HG02678 (cell line): ENCODE measurements at regions not wholly inside any gene's neighbourhood (a gene's known extent, or its start where the extent isn't known, plus 50 kb on each side); places are given as distances from the start of the nearest gene placed in this dataset.
A peak's percentile ranks its signal among the peaks of the same experiment; 100 is the strongest.

Experiments
- ATAC-seq: cut with Tn5 transposase; IDR thresholded peaks from one replicate; pipeline ENCODE4 v1.9.1; 2021; ENCODE audit warnings: mild to moderate bottlenecking, moderate library complexity; ENCODE audit not compliant: unreplicated experiment

DNA sequence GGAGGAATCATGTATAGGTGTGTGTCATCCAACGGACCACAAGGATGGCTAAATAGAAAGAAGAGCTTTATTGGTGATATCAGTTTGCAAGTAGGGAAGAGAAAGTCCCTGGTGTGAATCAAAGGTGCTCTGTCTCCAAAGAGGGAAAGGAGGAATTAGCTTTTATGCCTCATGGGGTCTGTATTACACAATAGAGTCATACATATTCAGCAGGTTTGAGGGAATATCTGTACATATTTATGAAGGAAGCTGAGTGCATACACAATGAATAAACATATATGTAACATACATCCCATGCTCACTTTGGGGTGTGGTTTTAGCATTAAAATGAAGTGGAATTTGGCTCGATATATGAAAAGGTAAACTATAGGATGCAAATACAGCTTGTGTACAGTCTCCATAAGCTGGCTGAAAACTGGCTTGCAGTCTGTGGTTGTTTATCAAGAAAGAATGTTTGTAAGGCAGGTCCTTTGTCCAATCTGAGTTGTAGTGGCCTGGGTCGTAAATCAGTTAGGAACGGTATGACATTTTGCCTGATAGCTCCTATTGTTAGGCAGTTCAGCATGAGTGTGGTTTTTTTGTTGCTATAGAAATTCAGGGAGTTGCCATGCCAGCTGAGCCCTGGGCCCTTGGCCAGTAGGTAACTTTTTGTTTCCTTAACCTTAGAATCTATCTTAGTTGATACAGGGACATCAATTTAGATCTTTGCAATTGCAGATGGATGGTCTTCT lies 198.0 kb upstream of the ZP4 start:
- no peak for ATAC-seq

DNA sequence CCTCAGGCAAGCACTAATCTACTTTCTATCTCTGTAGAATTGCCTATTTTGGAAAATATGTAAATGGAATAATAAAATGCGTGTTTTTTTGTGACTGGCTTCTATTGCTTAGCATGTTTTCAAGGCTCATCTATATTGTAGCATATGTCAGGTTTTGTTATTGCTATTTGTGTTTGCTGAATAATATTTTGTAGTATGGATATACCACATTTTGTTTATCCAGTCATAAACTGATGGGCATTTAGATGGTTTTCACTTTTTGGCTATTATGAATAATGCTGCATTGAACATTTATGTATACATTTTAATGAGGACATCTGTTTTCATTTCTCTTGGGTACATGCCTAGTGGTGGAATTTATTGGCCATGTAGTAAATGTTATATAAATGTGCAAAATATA lies 183.3 kb upstream of the ZP4 start:
- no peak for ATAC-seq

DNA sequence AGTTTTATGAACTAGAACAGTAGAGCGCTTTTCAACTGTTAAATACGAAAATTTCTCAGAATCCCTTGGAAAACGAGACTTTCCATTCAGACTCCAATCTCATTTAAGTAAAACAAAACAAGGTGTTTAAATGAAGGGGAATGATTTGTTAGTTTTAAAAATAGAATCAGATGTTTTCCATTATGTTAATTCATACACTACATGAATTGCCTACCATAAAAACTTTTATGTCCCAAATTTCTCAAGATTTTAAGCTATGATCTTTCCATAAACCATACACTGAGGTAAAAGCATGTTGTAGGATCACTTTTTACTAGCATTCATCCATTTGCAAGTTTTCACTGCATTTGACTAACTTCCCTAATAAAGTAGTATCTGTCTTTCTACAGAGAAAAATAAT lies 180.3 kb upstream of the ZP4 start:
- no peak for ATAC-seq

DNA sequence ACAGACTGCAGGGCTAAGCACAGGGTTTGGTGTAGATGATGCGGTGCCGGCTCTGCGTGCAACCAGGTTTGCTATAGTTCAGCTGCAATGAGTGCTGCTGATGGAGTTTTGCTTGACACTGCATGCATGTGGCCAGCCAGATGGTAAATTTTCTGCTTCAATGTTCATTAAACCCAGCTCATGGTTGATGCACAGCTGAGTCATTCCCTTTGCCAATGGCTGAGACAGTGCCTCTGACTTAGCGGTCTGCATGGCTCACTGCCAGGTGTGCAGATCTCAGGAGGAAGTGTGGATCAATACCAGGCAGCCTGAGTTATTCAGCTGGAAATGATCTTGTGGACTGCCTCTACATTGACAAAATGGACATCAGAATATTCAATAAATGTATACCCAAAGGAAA lies 172.7 kb upstream of the ZP4 start:
- ATAC-seq, result peak; percentile 48

DNA sequence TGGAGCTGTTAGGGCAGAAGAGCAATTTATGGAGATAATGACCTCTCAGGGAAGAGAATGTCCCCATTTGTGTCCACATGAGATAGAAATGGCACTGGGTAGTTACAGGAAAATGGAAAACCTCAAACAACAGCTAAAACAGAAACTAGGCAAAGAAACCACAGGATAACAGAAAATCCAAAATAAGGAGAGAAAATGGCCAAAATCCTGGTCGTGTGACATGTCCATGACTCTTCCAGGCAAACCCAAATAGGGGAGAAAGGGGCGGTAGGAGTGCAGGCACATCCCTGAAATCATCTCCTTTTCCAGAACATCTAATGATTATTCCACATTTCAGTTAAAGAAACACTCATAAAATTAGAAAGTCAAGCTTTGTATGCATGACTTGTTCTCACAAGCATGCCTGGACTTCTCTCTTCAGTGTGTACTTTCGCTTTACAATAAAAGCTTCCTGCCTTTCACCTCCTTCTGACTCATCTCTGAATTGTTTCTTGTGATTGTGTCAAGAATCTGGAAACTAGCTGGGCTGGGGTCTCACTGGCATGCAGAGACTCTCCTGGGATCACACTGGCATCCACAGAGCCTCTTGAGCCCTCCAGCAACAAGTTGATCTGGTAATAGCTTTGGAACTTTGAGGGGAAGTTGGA lies 171.4 kb upstream of the ZP4 start:
- peak; percentile 56 for ATAC-seq

DNA sequence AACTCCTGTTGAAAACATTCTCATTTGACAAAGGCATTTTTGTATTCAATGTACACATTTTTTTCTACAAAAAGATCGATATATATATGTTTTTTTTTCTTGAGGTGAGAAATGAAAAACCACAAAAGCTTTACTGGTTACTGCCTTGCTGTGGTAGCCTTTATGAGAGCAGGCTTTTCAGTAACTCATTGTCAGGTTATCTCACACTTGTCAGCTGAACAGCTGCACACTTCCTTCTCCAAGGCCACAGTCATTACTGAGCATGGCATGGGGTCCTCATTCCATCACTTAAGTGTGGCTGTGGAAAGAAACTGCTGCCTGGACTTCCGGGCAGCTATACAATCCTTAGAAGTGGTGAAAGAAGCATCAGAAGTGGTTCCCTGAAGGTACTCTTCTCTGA lies 169.3 kb upstream of the ZP4 start:
- peak; percentile 67 for ATAC-seq

DNA sequence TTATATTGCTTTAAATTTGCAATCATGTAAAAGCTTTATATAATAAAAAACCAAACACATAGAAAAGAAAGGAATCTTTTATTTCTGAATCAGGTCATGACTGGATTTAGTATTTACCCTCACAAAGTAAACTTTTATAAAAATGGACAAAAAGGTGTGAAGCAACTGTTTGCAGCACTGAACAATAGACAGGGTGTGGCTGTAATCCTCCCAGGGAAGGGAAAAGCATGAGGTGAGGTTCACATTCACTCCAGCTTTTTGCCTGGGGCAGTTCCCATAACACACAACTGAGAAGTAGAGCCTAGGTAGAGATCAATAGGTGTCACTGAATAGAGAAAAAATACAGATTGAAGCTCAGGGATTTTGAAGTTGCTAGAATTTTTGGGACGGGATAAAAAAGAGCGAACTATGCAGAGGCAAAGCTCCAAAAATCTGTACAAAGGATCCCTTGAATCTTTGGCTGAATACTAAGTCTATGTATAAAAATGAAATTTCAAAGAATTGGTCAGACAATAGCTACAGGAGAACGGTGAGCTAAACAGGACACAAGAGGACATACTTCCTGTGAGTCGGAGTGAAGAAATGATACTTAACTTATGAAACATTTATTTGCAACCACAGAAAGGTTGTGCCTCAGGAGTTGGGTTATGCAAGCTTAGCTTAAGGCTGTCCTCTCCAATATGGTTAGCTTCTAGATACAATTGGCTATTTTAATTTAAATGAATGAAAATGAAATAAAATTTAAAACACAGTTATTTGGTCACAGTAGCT lies 162.0 kb upstream of the ZP4 start:
- ATAC-seq, result no peak

DNA sequence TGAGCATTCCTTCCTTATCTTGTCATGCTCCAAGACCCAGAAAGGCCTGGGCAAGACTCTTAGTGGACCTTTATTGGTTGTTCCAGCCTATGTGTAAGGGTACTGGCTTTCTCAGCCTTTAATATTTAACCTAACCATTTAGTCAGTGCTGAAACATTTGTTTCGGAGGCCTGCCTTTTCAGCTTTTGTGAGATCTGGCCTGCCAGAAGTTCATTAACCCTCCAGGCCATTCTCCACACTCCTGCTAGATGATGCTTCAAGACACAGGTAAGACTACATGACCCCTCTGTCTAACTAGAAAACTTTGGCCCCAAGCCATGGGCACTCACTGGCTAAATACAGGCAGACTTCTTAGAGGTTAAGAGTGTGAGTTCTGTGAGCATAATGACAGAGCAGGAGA lies 138.4 kb upstream of the ZP4 start:
- no peak for ATAC-seq

DNA sequence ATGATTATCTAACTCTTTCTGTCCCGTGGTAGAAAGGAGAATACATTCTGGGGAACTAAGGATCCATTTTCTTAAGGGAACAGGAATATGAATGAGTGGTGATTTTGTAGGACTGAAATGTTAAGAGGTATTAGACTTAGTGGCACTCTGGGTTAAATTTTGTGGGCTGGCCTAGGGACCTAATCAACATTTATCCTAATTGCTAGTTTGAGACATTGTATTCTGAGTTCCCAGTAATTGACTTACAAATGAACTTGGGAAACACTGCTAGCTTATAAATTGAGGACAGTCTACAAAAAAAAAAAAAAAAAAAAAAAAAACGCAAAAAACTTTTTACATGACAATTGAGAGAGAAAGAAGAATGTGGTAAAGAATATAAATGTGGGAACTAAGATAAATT lies 136.6 kb upstream of the ZP4 start:
- ATAC-seq, result no peak

DNA sequence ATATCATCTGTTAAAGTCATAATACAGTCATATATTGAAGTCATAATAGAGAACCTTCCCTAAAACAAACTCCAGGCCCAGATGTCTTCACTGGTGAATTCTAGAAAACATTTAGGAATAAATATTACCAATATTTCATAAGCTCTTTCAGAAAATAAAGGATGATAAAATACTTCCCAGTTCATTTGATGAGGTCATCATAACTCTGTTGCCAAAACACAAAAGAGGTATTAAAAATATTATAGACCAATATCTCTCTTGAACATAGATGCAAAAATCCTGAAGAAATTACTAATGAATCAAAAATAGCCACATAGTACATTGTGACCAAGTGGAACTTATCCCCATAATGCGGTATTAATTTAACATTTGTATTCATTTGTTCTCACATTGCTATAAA lies 132.4 kb upstream of the ZP4 start:
- no peak for ATAC-seq

DNA sequence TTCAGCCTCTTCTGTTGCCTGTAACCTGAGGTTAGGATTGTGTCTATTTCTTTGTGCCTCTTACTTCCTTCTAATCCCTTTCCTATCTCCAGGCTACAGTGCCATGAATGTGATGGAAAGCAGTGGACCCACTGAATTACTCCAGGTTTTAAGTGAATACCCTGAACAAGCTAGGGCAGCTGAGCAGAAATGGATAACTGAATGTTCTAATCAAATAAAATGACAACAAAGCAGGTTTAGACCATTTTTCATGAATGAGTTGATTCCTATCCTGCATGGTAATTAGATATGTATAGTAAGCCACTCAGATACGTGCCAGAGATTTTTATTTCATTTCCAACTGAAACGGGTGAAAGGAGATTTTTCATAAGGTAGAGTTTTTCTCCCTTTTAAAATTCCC lies 127.5 kb upstream of the ZP4 start:
- ATAC-seq, result no peak

DNA sequence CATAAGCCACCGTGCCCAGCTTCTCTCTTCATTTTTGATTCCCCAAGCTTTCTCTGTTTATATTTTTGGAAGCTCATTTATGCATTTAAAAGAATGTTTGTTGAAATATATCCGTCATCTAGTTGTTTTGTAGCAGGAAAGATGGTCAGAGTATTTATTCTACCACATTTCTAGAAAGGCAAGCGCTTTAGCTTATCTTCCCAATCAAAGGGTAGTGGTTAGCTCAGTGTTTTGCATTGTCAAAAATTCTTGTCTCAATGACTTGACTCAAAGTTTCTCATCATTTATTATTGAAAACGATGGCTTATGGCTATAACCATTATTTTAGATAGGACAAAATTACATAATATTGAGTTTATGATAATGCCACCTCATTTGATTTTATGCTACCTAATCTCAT lies 116.1 kb upstream of the ZP4 start:
- no peak for ATAC-seq

DNA sequence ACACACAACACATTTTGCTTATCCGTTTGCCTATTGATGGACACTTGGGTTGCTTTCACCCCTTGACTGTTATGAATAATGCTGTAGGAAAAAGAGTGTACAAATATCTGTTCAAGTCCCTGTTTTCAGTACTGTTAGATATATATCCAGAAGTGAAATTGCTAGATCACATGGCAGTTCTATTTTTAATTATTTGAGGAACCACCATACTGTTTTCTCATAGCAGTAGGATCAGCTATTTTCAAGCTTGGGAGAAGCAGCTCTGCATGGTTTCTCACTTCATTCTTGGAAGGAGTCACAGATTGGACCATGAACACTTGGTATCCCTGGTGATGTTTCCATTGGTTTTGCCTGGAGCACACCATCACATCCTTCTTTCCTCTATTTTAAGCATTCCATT lies 114.4 kb upstream of the ZP4 start:
- no peak for ATAC-seq

DNA sequence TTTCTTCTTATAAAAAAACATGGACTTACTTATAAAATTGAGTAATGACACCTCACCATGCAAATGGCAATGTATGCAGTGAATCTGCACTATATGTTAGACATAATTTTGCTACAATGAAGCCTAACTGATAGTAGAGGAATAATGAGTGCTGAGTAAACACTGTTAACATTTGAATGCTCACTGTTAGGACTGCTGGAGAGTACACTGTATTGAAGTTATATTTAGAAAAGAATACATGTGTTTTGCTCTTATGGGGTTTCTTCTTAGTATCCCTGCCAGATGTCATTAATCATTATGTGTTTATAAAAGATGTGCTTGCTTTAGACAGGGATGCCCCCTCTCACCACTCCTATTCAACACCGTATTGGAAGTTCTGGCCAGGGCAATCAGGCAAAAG lies 111.1 kb upstream of the ZP4 start:
- no peak for ATAC-seq

DNA sequence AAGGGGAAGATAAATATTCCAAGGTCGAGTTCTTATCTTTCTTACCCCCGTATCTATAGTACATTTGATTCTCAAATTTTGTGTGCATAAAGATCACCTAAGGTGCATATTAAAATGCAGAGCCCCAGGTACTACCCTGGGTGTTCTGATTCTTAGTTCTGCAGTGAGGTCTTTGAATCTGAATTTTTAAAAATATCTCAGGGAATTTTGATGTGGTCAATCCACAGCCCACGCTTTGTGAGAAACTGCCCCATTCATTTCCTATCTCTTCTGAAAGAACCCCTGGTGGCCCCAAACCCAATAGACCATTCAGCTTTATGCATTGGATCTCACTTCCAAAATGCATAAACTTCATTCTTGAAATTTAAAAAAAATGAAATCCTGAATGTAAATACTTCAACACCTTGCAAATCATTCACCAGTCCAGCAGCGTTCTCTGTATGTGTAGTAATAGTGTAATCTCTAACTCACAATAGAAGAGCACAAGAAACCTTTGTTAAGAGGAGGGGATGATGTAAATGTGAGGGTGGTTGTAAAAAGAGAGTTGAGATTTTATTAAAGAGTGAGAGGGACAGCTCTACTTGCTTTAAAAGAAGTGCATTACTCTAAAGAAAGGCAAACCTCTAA lies 108.8 kb upstream of the ZP4 start:
- no peak for ATAC-seq

DNA sequence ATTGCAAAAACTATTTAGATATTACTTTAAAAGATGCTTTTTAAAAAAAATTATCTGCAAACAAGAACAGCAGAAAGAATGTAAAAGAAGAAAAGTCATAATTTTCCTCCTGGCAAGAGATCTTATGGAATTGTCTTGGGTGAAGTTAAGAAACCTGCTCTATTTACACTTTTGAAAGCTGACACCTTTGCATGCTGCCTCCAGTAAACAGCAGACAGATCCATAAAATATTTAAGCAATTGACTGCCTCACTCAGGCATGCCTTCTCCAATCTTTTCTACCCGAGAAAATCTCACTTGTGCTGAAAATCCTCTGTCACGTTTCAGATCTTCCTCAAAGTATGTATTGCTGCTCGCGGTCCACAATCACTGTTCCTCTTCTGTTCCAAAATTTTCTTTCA lies 107.9 kb upstream of the ZP4 start:
- no peak for ATAC-seq

DNA sequence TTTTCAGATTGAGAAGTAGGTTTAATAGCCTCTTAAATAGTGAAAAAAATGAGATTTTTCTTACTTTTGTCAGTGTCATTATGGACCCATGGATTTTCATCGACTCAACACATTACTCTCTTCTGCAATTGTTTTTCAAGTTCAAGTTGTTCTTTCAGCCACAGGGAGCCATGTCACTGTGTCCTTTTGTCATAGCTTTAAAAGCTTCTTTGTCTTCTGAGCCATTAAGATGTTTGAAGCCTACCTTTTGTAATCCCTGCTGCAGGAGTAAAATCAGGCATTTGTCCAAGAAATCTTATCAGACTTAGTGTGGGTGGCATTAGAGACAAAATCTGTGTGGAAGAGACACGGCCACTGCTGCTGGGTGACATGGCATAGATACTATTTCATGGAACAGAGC lies 92.8 kb upstream of the ZP4 start:
- no peak for ATAC-seq

DNA sequence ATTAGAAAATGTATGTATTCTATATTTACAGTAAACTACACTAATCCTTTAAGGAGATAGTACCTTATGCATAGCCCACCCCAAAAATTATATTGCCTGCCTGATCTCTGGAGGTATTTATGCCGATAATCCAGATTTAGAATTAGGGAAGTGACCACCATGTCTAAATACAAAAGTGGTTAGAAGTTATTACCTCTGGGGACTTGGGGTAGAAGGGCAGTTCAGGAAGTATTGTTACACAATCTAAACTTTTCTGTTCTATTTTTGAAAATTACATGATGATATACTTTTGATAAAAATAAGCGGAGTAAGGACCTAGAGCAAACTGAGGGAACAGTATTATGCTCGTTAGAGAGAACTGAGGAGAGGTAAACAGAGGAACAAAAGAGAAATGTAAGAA lies 90.5 kb upstream of the ZP4 start:
- no peak for ATAC-seq

DNA sequence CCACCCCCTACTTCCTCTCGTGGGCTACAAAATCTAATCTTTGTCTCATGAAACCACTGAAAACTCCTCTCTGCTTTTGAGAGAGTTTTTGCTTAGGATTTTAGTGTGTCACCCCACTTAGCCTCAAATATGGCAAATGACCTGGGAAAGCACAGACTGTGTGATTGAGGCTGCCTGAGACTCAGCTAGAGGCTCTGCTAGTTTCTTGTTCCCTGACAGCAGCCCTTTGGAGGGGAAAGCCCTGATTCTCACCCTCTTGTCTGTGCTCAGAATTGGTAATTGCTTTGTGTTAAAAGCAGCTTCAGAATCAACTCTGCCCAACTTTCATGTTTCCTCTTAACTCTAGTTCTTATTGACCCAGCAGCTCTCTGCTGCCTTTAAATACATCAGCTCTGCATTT lies 85.6 kb upstream of the ZP4 start:
- ATAC-seq, result no peak

DNA sequence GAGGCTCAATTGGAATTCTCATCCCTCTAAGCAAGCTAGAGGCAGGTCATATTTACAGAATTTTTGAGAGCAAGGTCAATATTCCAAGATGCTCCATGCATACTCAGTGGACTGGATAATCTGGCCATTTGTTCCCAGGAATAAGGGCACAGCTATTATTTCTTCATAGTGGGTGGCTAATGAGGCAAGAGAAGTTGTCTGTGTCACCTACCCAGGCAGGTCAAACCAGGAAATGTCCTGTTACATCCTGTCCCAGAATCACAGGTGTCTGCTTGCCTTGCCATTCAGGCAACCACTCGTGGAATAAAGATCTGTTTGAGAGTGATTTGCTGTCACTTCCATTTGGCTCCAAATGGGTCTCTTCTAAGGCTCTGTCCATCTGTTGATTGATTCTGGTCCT lies 85.2 kb upstream of the ZP4 start:
- ATAC-seq, result no peak

DNA sequence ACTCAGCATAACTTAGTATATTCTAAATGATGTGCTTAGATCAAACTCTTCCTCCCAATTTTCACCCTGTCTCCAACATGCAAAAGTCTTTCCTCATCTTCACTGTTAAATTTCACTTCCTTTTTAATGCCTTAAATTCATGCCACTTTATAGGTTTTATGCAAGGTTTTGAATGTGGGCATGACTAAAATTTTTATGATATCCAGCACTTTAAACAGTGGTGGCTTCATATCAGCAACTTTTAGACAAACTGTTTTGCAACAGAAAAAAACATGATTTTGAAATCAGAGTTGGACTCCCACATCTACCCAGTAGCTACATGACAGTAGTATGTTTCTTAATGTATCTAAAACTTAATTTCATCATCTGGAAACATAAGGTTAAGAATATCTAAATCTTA lies 84.7 kb upstream of the ZP4 start:
- no peak for ATAC-seq

DNA sequence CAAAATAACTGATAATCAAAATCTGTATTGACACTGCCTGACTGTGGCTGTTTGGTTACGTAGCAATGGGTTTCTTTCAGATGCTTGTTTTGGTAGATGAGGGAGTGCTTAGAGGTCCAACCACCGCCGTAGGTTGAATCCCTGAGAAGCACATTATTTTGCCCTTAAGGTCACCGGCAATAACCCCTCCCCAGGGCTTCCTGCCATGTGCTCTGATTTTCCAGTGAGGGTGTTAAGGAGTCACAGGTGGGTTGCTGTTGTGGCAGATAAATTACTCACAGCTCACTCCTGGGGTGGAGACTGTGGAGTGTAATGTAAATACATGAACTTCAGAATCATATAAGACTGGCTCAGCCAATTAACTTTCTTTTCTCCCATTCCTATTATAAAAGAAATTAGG lies 81.5 kb upstream of the ZP4 start:
- ATAC-seq, result no peak
